Adrenal gland (tissue), 5 donors: ENCODE measurements at regions not wholly inside any gene's neighbourhood (a gene's known extent, or its start where the extent isn't known, plus 50 kb on each side); places are given as distances from the start of the nearest gene placed in this dataset.

ENCODE experiments used
- CTCF ChIP-seq, 6 experiments: fragments of 450-650 bp in 4 of 6; fragments of 200-600 bp in 2 of 6; sonication (generic) in 1 of 6; IDR thresholded peaks; 1 replicate in 5 of 6; 2 replicates in 1 of 6; pipeline versions ENCODE4 v1.5.1 to v1.8.0; 2016 to 2021; ENCODE audit warnings: antibody characterized with exemption in 6 of 6, mild to moderate bottlenecking in 2 of 6, moderate library complexity in 1 of 6
- POLR2A ChIP-seq, 2 donors: fragments of 450-650 bp; IDR thresholded peaks; one replicate each; pipeline ENCODE4 v1.6.1; 2017; ENCODE audit warnings: antibody characterized with exemption in 2 of 2, mild to moderate bottlenecking in 2 of 2, moderate library complexity in 1 of 2
- donor health status: DM: no; HTN: no; CAD: no.

- no peak for TF ChIP-seq POLR2A (IDR thresholded peaks at IDR 0.05)
- TF ChIP-seq CTCF (IDR thresholded peaks at IDR 0.05) = no peak
Observed at GRCh38 chr5:82886911-82887310, 190.3 kb downstream of the TMEM167A start.
